ENCODE measurements at regions not wholly inside any gene's neighbourhood (a gene's known extent, or its start where the extent isn't known, plus 50 kb on each side); places are given as distances from the start of the nearest gene placed in this dataset.

DNA sequence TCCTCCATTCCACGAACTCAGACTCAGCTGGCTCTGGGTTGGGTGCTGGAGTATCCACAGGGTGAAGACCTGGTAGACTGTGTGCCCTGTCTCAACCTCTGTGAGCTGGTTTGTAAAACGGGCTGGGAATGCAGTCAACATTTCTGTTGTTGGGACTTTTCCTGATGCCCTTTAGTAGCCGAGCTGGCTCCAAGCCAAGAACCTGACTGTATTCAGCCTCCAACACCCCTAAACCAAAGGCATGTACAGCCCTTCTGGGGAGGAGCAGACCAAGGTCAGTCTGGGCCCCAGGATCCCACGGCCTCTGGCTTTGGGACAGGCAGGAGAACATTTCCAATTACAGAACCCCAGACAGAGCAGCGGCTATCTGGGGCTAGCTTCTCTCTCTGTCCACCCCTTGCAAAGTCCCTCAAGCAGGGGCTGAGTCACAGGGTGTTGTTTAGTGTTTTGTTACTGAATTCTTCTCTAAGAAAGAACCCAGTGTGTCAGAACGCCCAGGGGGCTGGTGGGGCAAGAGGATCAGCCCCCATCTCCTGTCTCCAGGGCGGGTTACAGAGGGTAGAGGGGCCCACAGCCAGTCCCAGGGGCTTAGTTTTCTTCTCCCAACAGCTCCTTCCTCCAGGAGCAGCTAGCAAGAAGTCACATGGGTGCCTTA is 56.8 kb upstream of the SLC6A6 start (continued):
- TF ChIP-seq, protein P1, sequence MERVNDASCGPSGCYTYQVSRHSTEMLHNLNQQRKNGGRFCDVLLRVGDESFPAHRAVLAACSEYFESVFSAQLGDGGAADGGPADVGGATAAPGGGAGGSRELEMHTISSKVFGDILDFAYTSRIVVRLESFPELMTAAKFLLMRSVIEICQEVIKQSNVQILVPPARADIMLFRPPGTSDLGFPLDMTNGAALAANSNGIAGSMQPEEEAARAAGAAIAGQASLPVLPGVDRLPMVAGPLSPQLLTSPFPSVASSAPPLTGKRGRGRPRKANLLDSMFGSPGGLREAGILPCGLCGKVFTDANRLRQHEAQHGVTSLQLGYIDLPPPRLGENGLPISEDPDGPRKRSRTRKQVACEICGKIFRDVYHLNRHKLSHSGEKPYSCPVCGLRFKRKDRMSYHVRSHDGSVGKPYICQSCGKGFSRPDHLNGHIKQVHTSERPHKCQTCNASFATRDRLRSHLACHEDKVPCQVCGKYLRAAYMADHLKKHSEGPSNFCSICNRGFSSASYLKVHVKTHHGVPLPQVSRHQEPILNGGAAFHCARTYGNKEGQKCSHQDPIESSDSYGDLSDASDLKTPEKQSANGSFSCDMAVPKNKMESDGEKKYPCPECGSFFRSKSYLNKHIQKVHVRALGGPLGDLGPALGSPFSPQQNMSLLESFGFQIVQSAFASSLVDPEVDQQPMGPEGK (CRISPR knock-in tag; IDR thresholded peaks at IDR 0.05; ENCODE audit: borderline replicate concordance): no peak
- TF ChIP-seq CSDC2 (CRISPR knock-in tag; IDR thresholded peaks at IDR 0.05) (no peak), TCF4 (CRISPR knock-in tag; IDR thresholded peaks at IDR 0.05; ENCODE audit: borderline replicate concordance) (no peak), ZNF8 (CRISPR knock-in tag; IDR thresholded peaks at IDR 0.05) (no peak)

DNA sequence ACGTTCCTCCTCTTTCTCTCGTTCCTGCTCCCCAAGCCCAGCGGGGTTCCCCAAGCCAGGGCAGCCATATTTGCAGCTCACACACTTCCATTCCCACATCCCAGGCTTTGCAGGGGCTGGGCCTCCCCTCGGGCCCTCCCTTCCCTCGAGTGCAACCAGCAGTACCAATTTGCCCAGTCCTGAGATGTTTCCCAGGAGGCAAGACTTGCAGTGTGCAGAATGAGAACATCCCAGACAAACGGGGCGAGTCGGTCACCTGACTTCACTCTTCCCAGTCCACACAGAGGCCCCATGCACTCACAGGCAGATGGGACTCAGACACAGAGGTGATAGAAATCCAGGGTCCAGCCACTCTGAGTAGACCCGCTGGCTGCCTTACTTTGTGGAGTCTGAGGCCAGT is 56.2 kb upstream of the SLC6A6 start:
- no peak for ATAC-seq
- TF ChIP-seq ZNF565 (CRISPR knock-in tag; conservative IDR thresholded peaks at IDR 0.05; ENCODE audit: low read depth) (no peak), OSR1 (CRISPR knock-in tag; IDR thresholded peaks at IDR 0.05) (no peak), BACH2 (CRISPR knock-in tag; IDR thresholded peaks at IDR 0.05; ENCODE audit: borderline replicate concordance) (no peak), ARNTL (CRISPR knock-in tag; IDR thresholded peaks at IDR 0.05; ENCODE audit: borderline replicate concordance, low read depth) (no peak), CSDC2 (CRISPR knock-in tag; IDR thresholded peaks at IDR 0.05) (no peak), ZNF70 (CRISPR knock-in tag; IDR thresholded peaks at IDR 0.05) (no peak), PPARA (CRISPR knock-in tag; IDR thresholded peaks at IDR 0.05; ENCODE audit: borderline replicate concordance) (no peak)

DNA sequence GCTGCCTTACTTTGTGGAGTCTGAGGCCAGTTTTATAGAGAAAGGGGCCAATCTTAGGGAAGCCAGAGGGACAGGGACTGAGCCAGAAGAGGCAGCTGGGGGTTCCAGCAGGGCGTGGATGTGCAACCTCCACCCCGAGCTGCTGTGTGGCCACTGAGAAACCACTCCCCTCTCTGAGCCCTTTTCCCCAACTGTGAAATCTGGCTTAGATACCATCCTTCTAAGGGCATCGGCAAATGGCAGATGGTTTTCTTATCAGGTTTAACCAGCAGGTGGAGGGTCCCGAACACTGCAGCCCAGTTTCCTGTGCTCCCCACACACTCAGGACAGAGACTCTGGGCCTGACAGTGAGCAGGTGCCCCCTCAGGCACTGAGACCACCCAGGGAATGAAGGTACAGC is 55.8 kb upstream of the SLC6A6 start:
- no peak for TF ChIP-seq TOX (CRISPR knock-in tag; IDR thresholded peaks at IDR 0.05; ENCODE audit: borderline replicate concordance)
- TF ChIP-seq SNAI2 (CRISPR knock-in tag; IDR thresholded peaks at IDR 0.05): no peak
- TF ChIP-seq ESRRG (CRISPR knock-in tag; IDR thresholded peaks at IDR 0.05): no peak
- TF ChIP-seq, protein P1 (CRISPR knock-in tag; IDR thresholded peaks at IDR 0.05; ENCODE audit: borderline replicate concordance): no peak
- TF ChIP-seq, protein P2, sequence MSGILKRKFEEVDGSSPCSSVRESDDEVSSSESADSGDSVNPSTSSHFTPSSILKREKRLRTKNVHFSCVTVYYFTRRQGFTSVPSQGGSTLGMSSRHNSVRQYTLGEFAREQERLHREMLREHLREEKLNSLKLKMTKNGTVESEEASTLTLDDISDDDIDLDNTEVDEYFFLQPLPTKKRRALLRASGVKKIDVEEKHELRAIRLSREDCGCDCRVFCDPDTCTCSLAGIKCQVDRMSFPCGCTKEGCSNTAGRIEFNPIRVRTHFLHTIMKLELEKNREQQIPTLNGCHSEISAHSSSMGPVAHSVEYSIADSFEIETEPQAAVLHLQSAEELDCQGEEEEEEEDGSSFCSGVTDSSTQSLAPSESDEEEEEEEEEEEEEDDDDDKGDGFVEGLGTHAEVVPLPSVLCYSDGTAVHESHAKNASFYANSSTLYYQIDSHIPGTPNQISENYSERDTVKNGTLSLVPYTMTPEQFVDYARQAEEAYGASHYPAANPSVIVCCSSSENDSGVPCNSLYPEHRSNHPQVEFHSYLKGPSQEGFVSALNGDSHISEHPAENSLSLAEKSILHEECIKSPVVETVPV (CRISPR knock-in tag; IDR thresholded peaks at IDR 0.05): no peak
- no peak for TF ChIP-seq CSDC2 (CRISPR knock-in tag; IDR thresholded peaks at IDR 0.05)
- TF ChIP-seq, protein P3, sequence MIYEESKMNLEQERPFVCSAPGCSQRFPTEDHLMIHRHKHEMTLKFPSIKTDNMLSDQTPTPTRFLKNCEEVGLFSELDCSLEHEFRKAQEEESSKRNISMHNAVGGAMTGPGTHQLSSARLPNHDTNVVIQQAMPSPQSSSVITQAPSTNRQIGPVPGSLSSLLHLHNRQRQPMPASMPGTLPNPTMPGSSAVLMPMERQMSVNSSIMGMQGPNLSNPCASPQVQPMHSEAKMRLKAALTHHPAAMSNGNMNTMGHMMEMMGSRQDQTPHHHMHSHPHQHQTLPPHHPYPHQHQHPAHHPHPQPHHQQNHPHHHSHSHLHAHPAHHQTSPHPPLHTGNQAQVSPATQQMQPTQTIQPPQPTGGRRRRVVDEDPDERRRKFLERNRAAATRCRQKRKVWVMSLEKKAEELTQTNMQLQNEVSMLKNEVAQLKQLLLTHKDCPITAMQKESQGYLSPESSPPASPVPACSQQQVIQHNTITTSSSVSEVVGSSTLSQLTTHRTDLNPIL (CRISPR knock-in tag; IDR thresholded peaks at IDR 0.05; ENCODE audit: low read depth): no peak
- TF ChIP-seq ISL1 (CRISPR knock-in tag; IDR thresholded peaks at IDR 0.05): no peak
- no peak for TF ChIP-seq TCF4 (CRISPR knock-in tag; IDR thresholded peaks at IDR 0.05; ENCODE audit: borderline replicate concordance)
- TF ChIP-seq ZC3H10 (CRISPR knock-in tag; IDR thresholded peaks at IDR 0.05): no peak
- no peak for TF ChIP-seq ZNF565 (CRISPR knock-in tag; conservative IDR thresholded peaks at IDR 0.05; ENCODE audit: low read depth)
- no peak for TF ChIP-seq RARB (CRISPR knock-in tag; IDR thresholded peaks at IDR 0.05)
- no peak for TF ChIP-seq ZNF70 (CRISPR knock-in tag; IDR thresholded peaks at IDR 0.05)
- no peak for TF ChIP-seq PPARA (CRISPR knock-in tag; IDR thresholded peaks at IDR 0.05; ENCODE audit: borderline replicate concordance)
- TF ChIP-seq ZFP30 (CRISPR knock-in tag; IDR thresholded peaks at IDR 0.05): no peak
- no peak for TF ChIP-seq OSR1 (CRISPR knock-in tag; IDR thresholded peaks at IDR 0.05)
- no peak for ATAC-seq

DNA sequence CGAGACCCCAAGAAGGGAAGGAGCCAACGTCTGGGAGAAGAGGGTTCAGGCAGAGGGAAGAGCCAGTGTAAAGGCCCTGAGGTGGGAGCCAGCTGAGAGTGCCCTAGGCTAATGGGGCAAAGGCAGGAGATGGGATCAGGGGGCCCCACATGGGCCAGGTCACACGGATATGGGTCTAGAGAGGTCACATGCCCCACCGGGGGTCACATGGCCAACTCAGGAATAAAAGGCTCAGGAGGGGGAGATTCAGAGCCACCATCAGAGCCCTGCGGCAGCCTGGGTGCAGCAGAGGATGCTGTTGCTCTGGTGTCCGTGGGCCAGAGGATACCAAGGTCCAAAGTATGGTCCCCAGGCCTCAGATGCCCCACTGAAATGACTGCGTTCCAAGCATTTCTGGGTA is 55.3 kb upstream of the SLC6A6 start:
- ATAC-seq: no peak
- TF ChIP-seq, protein P4, sequence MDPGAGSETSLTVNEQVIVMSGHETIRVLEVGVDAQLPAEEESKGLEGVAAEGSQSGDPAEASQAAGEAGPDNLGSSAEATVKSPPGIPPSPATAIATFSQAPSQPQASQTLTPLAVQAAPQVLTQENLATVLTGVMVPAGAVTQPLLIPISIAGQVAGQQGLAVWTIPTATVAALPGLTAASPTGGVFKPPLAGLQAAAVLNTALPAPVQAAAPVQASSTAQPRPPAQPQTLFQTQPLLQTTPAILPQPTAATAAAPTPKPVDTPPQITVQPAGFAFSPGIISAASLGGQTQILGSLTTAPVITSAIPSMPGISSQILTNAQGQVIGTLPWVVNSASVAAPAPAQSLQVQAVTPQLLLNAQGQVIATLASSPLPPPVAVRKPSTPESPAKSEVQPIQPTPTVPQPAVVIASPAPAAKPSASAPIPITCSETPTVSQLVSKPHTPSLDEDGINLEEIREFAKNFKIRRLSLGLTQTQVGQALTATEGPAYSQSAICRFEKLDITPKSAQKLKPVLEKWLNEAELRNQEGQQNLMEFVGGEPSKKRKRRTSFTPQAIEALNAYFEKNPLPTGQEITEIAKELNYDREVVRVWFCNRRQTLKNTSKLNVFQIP (CRISPR knock-in tag; IDR thresholded peaks at IDR 0.05; ENCODE audit: borderline replicate concordance, low read depth): no peak
- TF ChIP-seq ZC3H10 (CRISPR knock-in tag; IDR thresholded peaks at IDR 0.05) (no peak), RARB (CRISPR knock-in tag; IDR thresholded peaks at IDR 0.05) (no peak), ZFP3 (CRISPR knock-in tag; IDR thresholded peaks at IDR 0.05) (no peak), ISL1 (CRISPR knock-in tag; IDR thresholded peaks at IDR 0.05) (no peak), BACH2 (CRISPR knock-in tag; IDR thresholded peaks at IDR 0.05; ENCODE audit: borderline replicate concordance) (no peak), ZNF8 (CRISPR knock-in tag; IDR thresholded peaks at IDR 0.05) (no peak), GLIS3 (CRISPR knock-in tag; IDR thresholded peaks at IDR 0.05) (no peak), ZNF70 (CRISPR knock-in tag; IDR thresholded peaks at IDR 0.05) (no peak)
- TF ChIP-seq, protein P3 (CRISPR knock-in tag; IDR thresholded peaks at IDR 0.05; ENCODE audit: low read depth): no peak
- TF ChIP-seq, protein P1 (CRISPR knock-in tag; IDR thresholded peaks at IDR 0.05; ENCODE audit: borderline replicate concordance): no peak

Measured in SK-N-SH treated with all-trans-retinoic acid at 6 μM for 48 hours (cell line).